ENCODE measurements at regions not wholly inside any gene's neighbourhood (a gene's known extent, or its start where the extent isn't known, plus 50 kb on each side); places are given as distances from the start of the nearest gene placed in this dataset.

- TF ChIP-seq ZNF331 (CRISPR knock-in tag; IDR thresholded peaks at IDR 0.05; ENCODE audit: low read depth) (no peak), CREB1 (CRISPR knock-in tag; IDR thresholded peaks at IDR 0.05; ENCODE audit: low read depth) (no peak), REST (IDR thresholded peaks at IDR 0.05; ENCODE audit: unreplicated experiment) (no peak), POLR2AphosphoS5 (IDR thresholded peaks at IDR 0.05; ENCODE audit: low read depth) (no peak)
- TF ChIP-seq, protein P1, sequence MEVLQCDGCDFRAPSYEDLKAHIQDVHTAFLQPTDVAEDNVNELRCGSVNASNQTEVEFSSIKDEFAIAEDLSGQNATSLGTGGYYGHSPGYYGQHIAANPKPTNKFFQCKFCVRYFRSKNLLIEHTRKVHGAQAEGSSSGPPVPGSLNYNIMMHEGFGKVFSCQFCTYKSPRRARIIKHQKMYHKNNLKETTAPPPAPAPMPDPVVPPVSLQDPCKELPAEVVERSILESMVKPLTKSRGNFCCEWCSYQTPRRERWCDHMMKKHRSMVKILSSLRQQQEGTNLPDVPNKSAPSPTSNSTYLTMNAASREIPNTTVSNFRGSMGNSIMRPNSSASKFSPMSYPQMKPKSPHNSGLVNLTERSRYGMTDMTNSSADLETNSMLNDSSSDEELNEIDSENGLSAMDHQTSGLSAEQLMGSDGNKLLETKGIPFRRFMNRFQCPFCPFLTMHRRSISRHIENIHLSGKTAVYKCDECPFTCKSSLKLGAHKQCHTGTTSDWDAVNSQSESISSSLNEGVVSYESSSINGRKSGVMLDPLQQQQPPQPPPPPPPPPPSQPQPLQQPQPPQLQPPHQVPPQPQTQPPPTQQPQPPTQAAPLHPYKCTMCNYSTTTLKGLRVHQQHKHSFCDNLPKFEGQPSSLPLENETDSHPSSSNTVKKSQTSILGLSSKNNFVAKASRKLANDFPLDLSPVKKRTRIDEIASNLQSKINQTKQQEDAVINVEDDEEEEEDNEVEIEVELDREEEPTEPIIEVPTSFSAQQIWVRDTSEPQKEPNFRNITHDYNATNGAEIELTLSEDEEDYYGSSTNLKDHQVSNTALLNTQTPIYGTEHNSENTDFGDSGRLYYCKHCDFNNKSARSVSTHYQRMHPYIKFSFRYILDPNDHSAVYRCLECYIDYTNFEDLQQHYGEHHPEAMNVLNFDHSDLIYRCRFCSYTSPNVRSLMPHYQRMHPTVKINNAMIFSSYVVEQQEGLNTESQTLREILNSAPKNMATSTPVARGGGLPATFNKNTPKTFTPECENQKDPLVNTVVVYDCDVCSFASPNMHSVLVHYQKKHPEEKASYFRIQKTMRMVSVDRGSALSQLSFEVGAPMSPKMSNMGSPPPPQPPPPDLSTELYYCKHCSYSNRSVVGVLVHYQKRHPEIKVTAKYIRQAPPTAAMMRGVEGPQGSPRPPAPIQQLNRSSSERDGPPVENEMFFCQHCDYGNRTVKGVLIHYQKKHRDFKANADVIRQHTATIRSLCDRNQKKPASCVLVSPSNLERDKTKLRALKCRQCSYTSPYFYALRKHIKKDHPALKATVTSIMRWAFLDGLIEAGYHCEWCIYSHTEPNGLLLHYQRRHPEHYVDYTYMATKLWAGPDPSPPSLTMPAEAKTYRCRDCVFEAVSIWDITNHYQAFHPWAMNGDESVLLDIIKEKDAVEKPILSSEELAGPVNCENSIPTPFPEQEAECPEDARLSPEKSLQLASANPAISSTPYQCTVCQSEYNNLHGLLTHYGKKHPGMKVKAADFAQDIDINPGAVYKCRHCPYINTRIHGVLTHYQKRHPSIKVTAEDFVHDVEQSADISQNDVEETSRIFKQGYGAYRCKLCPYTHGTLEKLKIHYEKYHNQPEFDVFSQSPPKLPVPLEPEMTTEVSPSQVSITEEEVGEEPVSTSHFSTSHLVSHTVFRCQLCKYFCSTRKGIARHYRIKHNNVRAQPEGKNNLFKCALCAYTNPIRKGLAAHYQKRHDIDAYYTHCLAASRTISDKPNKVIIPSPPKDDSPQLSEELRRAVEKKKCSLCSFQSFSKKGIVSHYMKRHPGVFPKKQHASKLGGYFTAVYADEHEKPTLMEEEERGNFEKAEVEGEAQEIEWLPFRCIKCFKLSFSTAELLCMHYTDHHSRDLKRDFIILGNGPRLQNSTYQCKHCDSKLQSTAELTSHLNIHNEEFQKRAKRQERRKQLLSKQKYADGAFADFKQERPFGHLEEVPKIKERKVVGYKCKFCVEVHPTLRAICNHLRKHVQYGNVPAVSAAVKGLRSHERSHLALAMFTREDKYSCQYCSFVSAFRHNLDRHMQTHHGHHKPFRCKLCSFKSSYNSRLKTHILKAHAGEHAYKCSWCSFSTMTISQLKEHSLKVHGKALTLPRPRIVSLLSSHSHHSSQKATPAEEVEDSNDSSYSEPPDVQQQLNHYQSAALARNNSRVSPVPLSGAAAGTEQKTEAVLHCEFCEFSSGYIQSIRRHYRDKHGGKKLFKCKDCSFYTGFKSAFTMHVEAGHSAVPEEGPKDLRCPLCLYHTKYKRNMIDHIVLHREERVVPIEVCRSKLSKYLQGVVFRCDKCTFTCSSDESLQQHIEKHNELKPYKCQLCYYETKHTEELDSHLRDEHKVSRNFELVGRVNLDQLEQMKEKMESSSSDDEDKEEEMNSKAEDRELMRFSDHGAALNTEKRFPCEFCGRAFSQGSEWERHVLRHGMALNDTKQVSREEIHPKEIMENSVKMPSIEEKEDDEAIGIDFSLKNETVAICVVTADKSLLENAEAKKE (CRISPR knock-in tag; IDR thresholded peaks at IDR 0.05) = no peak
- ATAC-seq = no peak
These were observed 351.5 kb upstream of the KCNN2 start for GRCh38 chr5:114010362-114010761.

More at GRCh38 chr5:114010362-114010761, 351.5 kb upstream of the KCNN2 start:
- Histone ChIP-seq H3K9me2 (ENCODE audit: insufficient read depth) (no peaks in the 10 kb centered on the region), H3K4me1 (ENCODE audit: insufficient read depth) (peaks cover 6% of the 10 kb centered on the region; the same call in 1 of the 2 replicates), H3K4me3 (no peak overlapping the region), H3K4me2 (no peak overlapping the region), H2AFZ (no peak overlapping the region), H3K27ac (ENCODE audit: low read depth) (no peak overlapping the region), H3K79me2 (replicated peaks; ENCODE audit: insufficient read depth) (no peaks in the 10 kb centered on the region), H3K36me3 (ENCODE audit: insufficient read depth) (no peaks in the 10 kb centered on the region), H3K27me3 (ENCODE audit: insufficient read depth) (no peaks in the 10 kb centered on the region), H4K20me1 (replicated peaks; ENCODE audit: insufficient read depth) (no peaks in the 10 kb centered on the region), H3F3A (replicated peaks; ENCODE audit: low read depth) (no peaks in the 10 kb centered on the region)
- Mint-ChIP-seq H3K4me3 (no peak overlapping the region), H3K27ac (no peak overlapping the region), H3K9me3 (no peaks in the 10 kb centered on the region), H3K36me3 (ENCODE audit: low read depth) (no peaks in the 10 kb centered on the region), H3K4me1 (peaks cover 2% of the 10 kb centered on the region; the same call in 1 of the 3 replicates), H3K27me3 (ENCODE audit: insufficient read depth, low read depth, poor library complexity) (no peaks in the 10 kb centered on the region)
- no peak for DNase-seq (ENCODE audit: low spot score)
